ENCODE measurements at regions not wholly inside any gene's neighbourhood (a gene's known extent, or its start where the extent isn't known, plus 50 kb on each side); places are given as distances from the start of the nearest gene placed in this dataset.

DNA sequence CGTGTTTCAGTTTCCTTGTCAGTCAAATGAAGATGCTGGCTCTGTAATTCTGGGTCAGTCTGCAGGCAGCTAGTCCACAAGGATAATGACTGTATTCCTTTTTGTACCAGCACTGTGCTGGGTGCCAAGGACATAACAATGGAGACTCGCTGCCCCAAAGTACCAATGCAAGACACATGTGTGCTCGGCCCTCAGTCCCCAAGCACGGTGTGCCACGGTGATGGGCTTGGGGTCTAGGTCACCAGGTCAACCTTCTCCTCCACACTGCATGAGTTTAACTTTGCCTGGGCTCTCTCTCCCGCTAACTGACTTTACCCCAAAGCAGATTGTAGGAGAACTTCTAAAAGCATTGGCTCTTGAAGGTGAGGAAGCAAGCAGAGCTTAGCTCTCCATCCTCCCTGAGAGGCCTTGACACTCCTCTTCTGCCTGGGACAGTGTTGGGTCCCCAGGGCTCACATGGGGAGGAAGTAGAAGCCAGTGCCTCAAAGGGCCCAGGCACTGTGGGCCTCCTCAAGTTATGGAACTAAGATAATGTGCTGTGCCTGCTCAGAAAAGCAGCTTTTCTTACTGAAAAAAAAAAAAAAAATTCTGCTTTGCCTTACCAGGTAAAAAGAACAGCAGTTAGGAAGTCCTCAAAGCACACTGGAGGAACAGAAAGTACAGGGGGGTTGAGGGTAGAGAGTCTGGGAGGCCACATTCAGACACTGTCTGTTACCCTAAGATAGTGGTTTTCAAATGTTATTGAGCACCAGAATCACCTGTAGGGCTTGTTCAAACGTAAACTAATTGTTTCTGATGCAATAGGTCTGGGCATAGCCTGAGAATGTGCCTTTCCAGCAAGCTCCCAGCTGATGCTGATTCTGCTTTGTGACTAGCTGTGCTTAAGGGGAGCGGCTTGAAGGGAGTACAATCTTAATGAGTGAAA is 276.4 kb upstream of the CXCR4 start:
- TF ChIP-seq POLR2AphosphoS5 (IDR thresholded peaks at IDR 0.05; ENCODE audit: low read depth, low read length) (no peak), YY1 (IDR thresholded peaks at IDR 0.05; ENCODE audit: low read depth) (no peak)
